IMR-90 (cell line): ENCODE measurements at regions not wholly inside any gene's neighbourhood (a gene's known extent, or its start where the extent isn't known, plus 50 kb on each side); places are given as distances from the start of the nearest gene placed in this dataset.
"Not testable (repeated sequence)": the region's sequence is repeated elsewhere in the genome, so short reads cannot be mapped to it uniquely, and the experiment has no call there.

Experiments used
- ATAC-seq: fragments of 200-7000 bp; cut with Tn5 transposase; 2 replicates; pipeline ENCODE4 v1.9.1; 2020; ENCODE audit warnings: low read depth, mild to moderate bottlenecking, moderate library complexity
- BruUV-seq: library from RNA; stranded (reverse); fragments of 400-500 nt; replicated peaks from 2 replicates; lab custom pipeline; 2021; lab: Mats Ljungman, UMichigan
- CTCF ChIA-PET: fragments of 300-600 bp; formaldehyde crosslinking; extraction: SDS; loops from one replicate; lab custom pipeline; 2021; ENCODE audit warnings: antibody characterized with exemption; lab: Yijun Ruan, JAX
- POLR2A ChIA-PET: fragments of 300-600 bp; sonication (Branson Sonifier 250); formaldehyde crosslinking; loops from one replicate; lab custom pipeline; 2022; ENCODE audit warnings: antibody characterized with exemption; ENCODE audit not compliant: unreplicated experiment; lab: Charles Lee
- DNase-seq: peaks from one replicate; pipeline ENCODE4 v3.0.0; 2013
- H2AFZ ChIP-seq: replicated peaks from 2 replicates; pipeline ENCODE3; 2013; ENCODE audit warnings: low read length, mild to moderate bottlenecking; ENCODE audit not compliant: poor library complexity
- H2AK5ac ChIP-seq: 2 replicates; pipeline ENCODE4 v1.6.1; 2013; ENCODE audit warnings: low read depth, low read length, inconsistent platforms
- H2AK9ac ChIP-seq: replicated peaks from 2 replicates; pipeline ENCODE3; 2013; ENCODE audit warnings: mild to moderate bottlenecking, low read depth, low read length, moderate library complexity; ENCODE audit not compliant: poor library complexity
- H2BK120ac ChIP-seq: 2 replicates; pipeline ENCODE4 v1.6.1; 2013; ENCODE audit warnings: low read depth, low read length, inconsistent platforms
- H2BK15ac ChIP-seq: 3 replicates; pipeline ENCODE4 v1.6.1; 2013; ENCODE audit warnings: low read depth, low read length, inconsistent platforms
- H2BK20ac ChIP-seq: 2 replicates; pipeline ENCODE4 v1.6.1; 2013; ENCODE audit warnings: low read depth, mild to moderate bottlenecking, inconsistent platforms, low read length, moderate library complexity
- H2BK5ac ChIP-seq: 2 replicates; pipeline ENCODE4 v1.6.1; 2013; ENCODE audit warnings: mild to moderate bottlenecking, low read depth, low read length, inconsistent platforms; ENCODE audit not compliant: poor library complexity, severe bottlenecking
- H3K14ac ChIP-seq: replicated peaks from 2 replicates; pipeline ENCODE4 v1.6.1; 2013; ENCODE audit warnings: low read depth, low read length, inconsistent platforms
- H3K18ac ChIP-seq: 2 replicates; pipeline ENCODE4 v1.6.1; 2013; ENCODE audit warnings: low read depth, low read length, control low read depth
- H3K23ac ChIP-seq: 2 replicates; pipeline ENCODE4 v1.6.1; 2013; ENCODE audit warnings: low read depth, low read length, inconsistent platforms
- H3K27ac ChIP-seq: 2 replicates; pipeline ENCODE4 v1.5.1; 2013; ENCODE audit warnings: mild to moderate bottlenecking, control low read depth, low read length; ENCODE audit not compliant: insufficient read depth
- H3K27me3 ChIP-seq: 2 replicates; pipeline ENCODE4 v1.6.1; 2013; ENCODE audit warnings: low read length; ENCODE audit not compliant: control insufficient read depth, insufficient read depth
- H3K36me3 ChIP-seq: 2 replicates; pipeline ENCODE4 v1.6.1; 2013; ENCODE audit warnings: low read length, mixed read lengths; ENCODE audit not compliant: control insufficient read depth, insufficient read depth
- H3K4ac ChIP-seq: 2 replicates; pipeline ENCODE4 v1.6.1; 2013; ENCODE audit warnings: low read depth, low read length, inconsistent platforms
- H3K4me1 ChIP-seq: 2 replicates; pipeline ENCODE4 v1.6.1; 2013; ENCODE audit warnings: low read length, mixed read lengths; ENCODE audit not compliant: control insufficient read depth, insufficient read depth
- H3K4me2 ChIP-seq: 2 replicates; pipeline ENCODE4 v1.6.1; 2013; ENCODE audit warnings: low read depth, mild to moderate bottlenecking, control low read depth, low read length, moderate library complexity
- H3K4me3 ChIP-seq: 2 replicates; pipeline ENCODE4 v1.5.1; 2013; ENCODE audit warnings: low read depth, mild to moderate bottlenecking, control low read depth, low read length, moderate library complexity; ENCODE audit not compliant: insufficient read depth
- H3K56ac ChIP-seq: 2 replicates; pipeline ENCODE4 v1.6.1; 2013; ENCODE audit warnings: low read length, inconsistent platforms; ENCODE audit not compliant: insufficient read depth; ENCODE audit errors: extremely low read depth
- H3K79me1 ChIP-seq, 2 experiments: 2 replicates each; pipeline ENCODE4 v1.6.1; 2013; ENCODE audit warnings: low read length in 2 of 2, inconsistent platforms in 1 of 2, low read depth in 1 of 2
- H3K9ac ChIP-seq: 2 replicates; pipeline ENCODE4 v1.6.1; 2013; ENCODE audit warnings: low read depth, low read length, control low read depth
- H3K9me1 ChIP-seq: 2 replicates; pipeline ENCODE4 v1.6.1; 2013; ENCODE audit warnings: low read length, inconsistent platforms; ENCODE audit not compliant: insufficient read depth
- H3K9me3 ChIP-seq: 2 replicates; pipeline ENCODE4 v1.6.1; 2013; ENCODE audit warnings: low read length; ENCODE audit not compliant: control insufficient read depth, insufficient read depth
- H4K20me1 ChIP-seq: 2 replicates; pipeline ENCODE4 v1.6.1; 2013; ENCODE audit warnings: low read length, inconsistent platforms; ENCODE audit not compliant: insufficient read depth
- H4K5ac ChIP-seq: 2 replicates; pipeline ENCODE4 v1.6.1; 2013; ENCODE audit warnings: mild to moderate bottlenecking, low read depth, low read length, control low read depth
- H4K8ac ChIP-seq, 2 experiments: 2 replicates each; pipeline ENCODE4 v1.6.1; 2013; ENCODE audit warnings: low read depth in 2 of 2, low read length in 2 of 2, control low read depth in 1 of 2, inconsistent platforms in 1 of 2
- H4K91ac ChIP-seq: 2 replicates; pipeline ENCODE4 v1.6.1; 2013; ENCODE audit warnings: low read depth, low read length, inconsistent platforms; ENCODE audit not compliant: insufficient read depth
- WGBS, 2 experiments: methylation state at CpG; one replicate each; pipeline versions ENCODE4 v1.1.5 to v1.1.7; 2013; ENCODE audit warnings: missing lambda C conversion rate in 2 of 2; ENCODE audit not compliant: insufficient read length in 1 of 2; ENCODE audit errors: extremely low coverage in 2 of 2; 5-methylcytosine and 5-hydroxymethylcytosine counted together
- dilution Hi-C: fragments of 300-500 bp; cut with HindIII; formaldehyde crosslinking; loops from one replicate; pipeline ENCODE4 v1.14.3; 2018; ENCODE audit warnings: low sequenced_read_pairs; ENCODE audit not compliant: unreplicated experiment
- in situ Hi-C: fragments of 300-500 bp; cut with MboI; formaldehyde crosslinking; loops from 3 replicates; pipeline ENCODE4 v1.14.3; 2019; ENCODE audit warnings: low sequenced_read_pairs, inconsistent platforms, mixed read lengths
- intact Hi-C: fragments of 100-400 bp; cut with micrococcal nuclease; formaldehyde crosslinking; loops from 2 replicates; pipeline ENCODE4 v1.10.0; 2022

- H4K5ac ChIP-seq, H2BK120ac ChIP-seq, intact Hi-C loops, POLR2A ChIA-PET, H3K27me3 ChIP-seq, DNase-seq, H3K4ac ChIP-seq, H3K36me3 ChIP-seq, H3K9ac ChIP-seq, H2BK5ac ChIP-seq, H2BK15ac ChIP-seq, dilution Hi-C loops, H3K56ac ChIP-seq, H3K79me1 ChIP-seq, H3K9me3 ChIP-seq, CTCF ChIA-PET, H2BK20ac ChIP-seq, H2AK5ac ChIP-seq, H3K23ac ChIP-seq, ATAC-seq, H4K20me1 ChIP-seq, H3K14ac ChIP-seq, BruUV-seq, H3K4me3 ChIP-seq, H3K18ac ChIP-seq, H2AK9ac ChIP-seq, H3K4me2 ChIP-seq, H3K9me1 ChIP-seq, H2AFZ ChIP-seq, in situ Hi-C loops, H3K27ac ChIP-seq, H3K4me1 ChIP-seq, H4K8ac ChIP-seq, H4K91ac ChIP-seq: not testable (repeated sequence)
- WGBS, 2 experiments = 80% methylated on average over 1 of the region's 7 CpGs; no CpG with 5 or more reads in 1 of the 2 experiments
Measured at GRCh38 chr2:242104202-242104956, 234.8 kb downstream of the RTP5 start.

GRCh38 chr2:242107065-242107464 lies 237.5 kb downstream of the RTP5 start:
- H3K36me3 ChIP-seq, H3K14ac ChIP-seq, dilution Hi-C loops, H3K27ac ChIP-seq, H3K79me1 ChIP-seq, intact Hi-C loops, H2BK20ac ChIP-seq, BruUV-seq, CTCF ChIA-PET, H3K4ac ChIP-seq, H2BK120ac ChIP-seq, H3K9me3 ChIP-seq, H4K20me1 ChIP-seq, H4K5ac ChIP-seq, H2AK9ac ChIP-seq, H4K91ac ChIP-seq, H2AK5ac ChIP-seq, in situ Hi-C loops, H2AFZ ChIP-seq, H2BK5ac ChIP-seq, H3K4me1 ChIP-seq, POLR2A ChIA-PET, H3K9ac ChIP-seq, H3K18ac ChIP-seq, H3K4me3 ChIP-seq, H3K9me1 ChIP-seq, H3K23ac ChIP-seq, H3K4me2 ChIP-seq, H2BK15ac ChIP-seq, H3K27me3 ChIP-seq, ATAC-seq, DNase-seq, H4K8ac ChIP-seq, H3K56ac ChIP-seq: not testable (repeated sequence)
- no CpG with 5 or more reads among the region's 5 CpGs for WGBS, 2 experiments
